ENCODE measurements at regions not wholly inside any gene's neighbourhood (a gene's known extent, or its start where the extent isn't known, plus 50 kb on each side); places are given as distances from the start of the nearest gene placed in this dataset.

DNA sequence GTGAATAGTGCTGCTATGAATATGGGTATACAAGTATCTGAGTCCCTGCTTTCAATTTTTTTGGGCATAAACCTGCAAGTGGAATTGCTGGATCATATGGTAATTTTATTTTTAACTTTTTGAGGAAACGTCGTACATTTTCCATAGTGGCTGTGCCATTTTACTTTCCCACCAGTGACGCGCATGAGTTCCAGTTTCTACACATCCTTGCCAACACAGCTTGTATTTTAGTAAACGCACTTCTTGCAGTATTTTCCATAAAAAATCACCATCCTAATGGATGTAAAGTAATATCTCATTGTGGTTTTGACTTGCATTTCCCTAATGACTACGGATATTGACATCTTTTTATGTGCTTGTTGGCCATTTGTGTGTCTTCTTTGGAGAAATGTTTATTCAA is 105.0 kb downstream of the NFKBIZ start:
- TF ChIP-seq, protein P1, sequence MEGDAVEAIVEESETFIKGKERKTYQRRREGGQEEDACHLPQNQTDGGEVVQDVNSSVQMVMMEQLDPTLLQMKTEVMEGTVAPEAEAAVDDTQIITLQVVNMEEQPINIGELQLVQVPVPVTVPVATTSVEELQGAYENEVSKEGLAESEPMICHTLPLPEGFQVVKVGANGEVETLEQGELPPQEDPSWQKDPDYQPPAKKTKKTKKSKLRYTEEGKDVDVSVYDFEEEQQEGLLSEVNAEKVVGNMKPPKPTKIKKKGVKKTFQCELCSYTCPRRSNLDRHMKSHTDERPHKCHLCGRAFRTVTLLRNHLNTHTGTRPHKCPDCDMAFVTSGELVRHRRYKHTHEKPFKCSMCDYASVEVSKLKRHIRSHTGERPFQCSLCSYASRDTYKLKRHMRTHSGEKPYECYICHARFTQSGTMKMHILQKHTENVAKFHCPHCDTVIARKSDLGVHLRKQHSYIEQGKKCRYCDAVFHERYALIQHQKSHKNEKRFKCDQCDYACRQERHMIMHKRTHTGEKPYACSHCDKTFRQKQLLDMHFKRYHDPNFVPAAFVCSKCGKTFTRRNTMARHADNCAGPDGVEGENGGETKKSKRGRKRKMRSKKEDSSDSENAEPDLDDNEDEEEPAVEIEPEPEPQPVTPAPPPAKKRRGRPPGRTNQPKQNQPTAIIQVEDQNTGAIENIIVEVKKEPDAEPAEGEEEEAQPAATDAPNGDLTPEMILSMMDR (IDR thresholded peaks at IDR 0.05) = no peak
- no peak for ATAC-seq

DNA sequence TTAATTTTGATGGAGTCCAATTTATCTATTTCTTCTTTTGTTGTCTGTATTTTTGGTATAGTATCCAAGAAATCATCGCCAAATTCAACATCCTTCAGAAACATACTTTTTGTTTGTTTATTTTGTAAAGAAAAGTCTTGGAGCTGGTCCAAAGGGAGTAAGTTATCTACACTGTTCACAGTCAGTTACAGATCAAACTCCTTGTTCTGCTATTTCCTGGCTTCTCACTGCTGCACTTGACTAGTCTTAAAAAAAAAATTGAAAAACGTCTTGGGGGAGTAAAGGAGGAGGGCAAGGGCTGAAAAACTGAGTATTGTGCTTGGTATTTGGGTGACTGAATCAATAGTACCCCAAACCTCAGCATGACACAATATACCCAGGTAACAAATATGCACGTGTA is 105.6 kb downstream of the NFKBIZ start:
- intact Hi-C loops (cut with DNase I) = no loop called here
- Histone ChIP-seq H3K36me3 (no peaks in the 10 kb centered on the region), H3K27ac (no peak overlapping the region), H3K9me3 (no peaks in the 10 kb centered on the region), H3K27me3 (ENCODE audit: low read depth) (no peaks in the 10 kb centered on the region), H3K4me1 (peaks cover 9% of the 10 kb centered on the region), H3K4me3 (no peak overlapping the region)
- DNase-seq (no peak), ATAC-seq (no peak)
- TF ChIP-seq, protein P1 (IDR thresholded peaks at IDR 0.05) = no peak

More for the DNA sequence above, 105.0 kb downstream of the NFKBIZ start:
- H3K27me3 ChIP-seq (ENCODE audit: low read depth) = no peaks in the 10 kb centered on the region
- H3K4me1 ChIP-seq = peaks cover 9% of the 10 kb centered on the region
- no peak overlapping the region for H3K27ac ChIP-seq
- no peak for DNase-seq
- intact Hi-C loops (cut with DNase I) = no loop called here
- H3K36me3 ChIP-seq = no peaks in the 10 kb centered on the region
- no peak overlapping the region for H3K4me3 ChIP-seq
- H3K9me3 ChIP-seq = no peaks in the 10 kb centered on the region

DNA sequence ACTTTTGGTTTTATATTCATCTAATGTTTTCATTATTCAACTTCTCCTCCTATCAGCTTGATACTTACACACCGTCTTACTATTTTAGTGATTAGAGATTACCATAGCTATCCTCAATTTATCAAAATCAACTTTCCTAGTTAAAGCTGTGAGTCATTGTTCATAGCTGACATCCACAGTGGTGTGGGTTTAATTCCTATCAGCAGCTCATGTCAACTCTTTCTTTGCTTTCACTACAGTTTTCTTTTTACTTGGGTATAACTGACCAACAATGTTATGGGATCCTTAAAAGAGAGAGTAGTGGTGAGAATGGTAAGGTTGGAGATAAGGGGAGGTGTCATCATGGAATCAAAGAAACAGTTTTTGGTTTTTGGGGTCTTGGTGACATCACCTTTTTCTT is 112.7 kb downstream of the NFKBIZ start:
- Histone ChIP-seq H3K9me3 (no peaks in the 10 kb centered on the region), H3K4me1 (no peaks in the 10 kb centered on the region), H3K27ac (no peak overlapping the region), H3K27me3 (ENCODE audit: low read depth) (no peaks in the 10 kb centered on the region), H3K4me3 (no peak overlapping the region), H3K36me3 (no peaks in the 10 kb centered on the region)
- intact Hi-C loops (cut with DNase I) = no loop called here
- DNase-seq = no peak
- ATAC-seq = no peak
- TF ChIP-seq, protein P1 (IDR thresholded peaks at IDR 0.05) = no peak

GRCh38 chr3:101963902-101964362 is 114.6 kb downstream of the NFKBIZ start:
- Histone ChIP-seq H3K4me1 (no peaks in the 10 kb centered on the region), H3K4me3 (no peak overlapping the region), H3K27ac (no peak overlapping the region), H3K9me3 (no peaks in the 10 kb centered on the region), H3K27me3 (ENCODE audit: low read depth) (no peaks in the 10 kb centered on the region), H3K36me3 (no peaks in the 10 kb centered on the region)
- intact Hi-C loops (cut with DNase I) = no loop called here
- TF ChIP-seq, protein P1 (IDR thresholded peaks at IDR 0.05) = no peak
- ATAC-seq (no peak), DNase-seq (no peak)

GRCh38 chr3:101964861-101965260 is 115.5 kb downstream of the NFKBIZ start:
- H3K27me3 ChIP-seq (ENCODE audit: low read depth) = no peaks in the 10 kb centered on the region
- H3K9me3 ChIP-seq = no peaks in the 10 kb centered on the region
- no peaks in the 10 kb centered on the region for H3K4me1 ChIP-seq
- H3K36me3 ChIP-seq = no peaks in the 10 kb centered on the region
- intact Hi-C loops (cut with DNase I) = no loop called here
- no peak overlapping the region for H3K27ac ChIP-seq
- ATAC-seq = no peak
- no peak overlapping the region for H3K4me3 ChIP-seq
- DNase-seq = no peak
- TF ChIP-seq, protein P1 (IDR thresholded peaks at IDR 0.05) = no peak

GRCh38 chr3:101966226-101966625 is 116.9 kb downstream of the NFKBIZ start:
- peak in 1 of 2 donors; percentile 17 for ATAC-seq
- intact Hi-C loops (cut with DNase I) = no loop called here

More at GRCh38 chr3:101966226-101966625, 116.9 kb downstream of the NFKBIZ start:
- Histone ChIP-seq H3K9me3 (no peaks in the 10 kb centered on the region), H3K4me3 (no peak overlapping the region), H3K36me3 (no peaks in the 10 kb centered on the region), H3K4me1 (no peaks in the 10 kb centered on the region), H3K27ac (no peak overlapping the region), H3K27me3 (ENCODE audit: low read depth) (no peaks in the 10 kb centered on the region)
- TF ChIP-seq, protein P1 (IDR thresholded peaks at IDR 0.05) = no peak
- no peak for DNase-seq
